Neural cell (in vitro differentiated cells): ENCODE measurements at regions not wholly inside any gene's neighbourhood (a gene's known extent, or its start where the extent isn't known, plus 50 kb on each side); places are given as distances from the start of the nearest gene placed in this dataset.

Source experiments
- H2AFZ ChIP-seq: fragments of 200-600, 300-800 bp; sonication (generic), shearing (Covaris generic); 2 replicates; pipeline ENCODE4 v1.6.0; 2014; ENCODE audit warnings: low read depth, mild to moderate bottlenecking, antibody characterized with exemption, low read length, moderate library complexity
- H3F3A ChIP-seq: fragments of 200-600 bp; shearing (Covaris generic); 2 replicates; pipeline ENCODE4 v1.6.1; 2016; ENCODE audit warnings: mild to moderate bottlenecking, moderate library complexity, mixed read lengths, antibody characterized with exemption, low read length; ENCODE audit not compliant: insufficient read depth, poor library complexity, severe bottlenecking
- H3K27ac ChIP-seq: fragments of 200-600, 300-800 bp; sonication (generic), shearing (Covaris generic); 2 replicates; pipeline ENCODE4 v1.5.1; 2014; ENCODE audit warnings: mild to moderate bottlenecking, low read length, moderate library complexity
- H3K27me3 ChIP-seq: fragments of 300-800, 200-600 bp; sonication (generic), shearing (Covaris generic); 2 replicates; pipeline ENCODE4 v1.6.0; 2014; ENCODE audit warnings: mild to moderate bottlenecking, low read depth, low read length, moderate library complexity; ENCODE audit not compliant: insufficient read depth
- H3K36me3 ChIP-seq: fragments of 300-800, 200-600 bp; sonication (generic), shearing (Covaris generic); 2 replicates; pipeline ENCODE4 v1.5.1; 2014; ENCODE audit warnings: mild to moderate bottlenecking, antibody characterized with exemption, low read length, moderate library complexity; ENCODE audit not compliant: insufficient read depth
- H3K4me2 ChIP-seq: fragments of 300-800, 200-600 bp; sonication (generic), shearing (Covaris generic); 2 replicates; pipeline ENCODE4 v1.6.0; 2014; ENCODE audit warnings: mild to moderate bottlenecking, low read length
- H3K4me3 ChIP-seq: fragments of 300-800, 200-600 bp; sonication (generic), shearing (Covaris generic); 2 replicates; pipeline ENCODE4 v1.5.1; 2014; ENCODE audit warnings: mild to moderate bottlenecking, low read length, moderate library complexity
- H3K79me2 ChIP-seq: fragments of 200-600 bp; shearing (Covaris generic); replicated peaks from 2 replicates; pipeline ENCODE4 v1.6.0; 2014; ENCODE audit warnings: mild to moderate bottlenecking, low read length, moderate library complexity; ENCODE audit not compliant: insufficient read depth
- H3K9ac ChIP-seq: fragments of 300-800, 200-600 bp; sonication (generic), shearing (Covaris generic); 2 replicates; pipeline ENCODE4 v1.6.1; 2016; ENCODE audit warnings: mild to moderate bottlenecking, low read length, mixed read lengths
- H3K9me2 ChIP-seq: fragments of 200-600 bp; shearing (Covaris generic); 2 replicates; pipeline ENCODE4 v1.6.1; 2016; ENCODE audit warnings: mild to moderate bottlenecking, low read length, mixed read lengths; ENCODE audit not compliant: insufficient read depth
- H3K9me3 ChIP-seq: fragments of 200-600, 300-800 bp; sonication (generic), shearing (Covaris generic); 2 replicates; pipeline ENCODE4 v1.6.1; 2016; ENCODE audit warnings: mild to moderate bottlenecking, mixed run types, low read length, moderate library complexity, mixed read lengths
- H4K20me1 ChIP-seq: fragments of 200-600 bp; shearing (Covaris generic); 2 replicates; pipeline ENCODE4 v1.6.1; 2016; ENCODE audit warnings: mild to moderate bottlenecking, mixed run types; ENCODE audit not compliant: insufficient read depth
- CTCF ChIP-seq: fragments of 450-650 bp; IDR thresholded peaks from 2 replicates; pipeline ENCODE4 v1.5.1; 2014; ENCODE audit warnings: antibody characterized with exemption, mild to moderate bottlenecking, moderate library complexity; ENCODE audit not compliant: poor library complexity, severe bottlenecking
- EP300 ChIP-seq: fragments of 450-650 bp; conservative IDR thresholded peaks from 2 replicates; pipeline ENCODE4 v1.6.1; 2014; ENCODE audit warnings: antibody characterized with exemption, mild to moderate bottlenecking, moderate library complexity; ENCODE audit not compliant: poor library complexity, severe bottlenecking
- EZH2 ChIP-seq: fragments of 200-600, 300-800 bp; shearing (Covaris generic), sonication (generic); IDR thresholded peaks from 2 replicates; pipeline ENCODE4 v1.6.1; 2014; ENCODE audit warnings: antibody characterized with exemption, low read length, borderline replicate concordance, mild to moderate bottlenecking; ENCODE audit not compliant: insufficient read depth, poor library complexity, severe bottlenecking
- MXI1 ChIP-seq: fragments of 450-650 bp; conservative IDR thresholded peaks from 2 replicates; pipeline ENCODE4 v1.6.1; 2014; ENCODE audit warnings: antibody characterized with exemption, mild to moderate bottlenecking; ENCODE audit not compliant: poor library complexity, severe bottlenecking
- POLR2AphosphoS5 ChIP-seq: IDR thresholded peaks from 2 replicates; pipeline ENCODE4 v1.6.1; 2012
- RAD21 ChIP-seq: fragments of 450-650 bp; conservative IDR thresholded peaks from 2 replicates; pipeline ENCODE4 v1.6.1; 2014; ENCODE audit warnings: antibody characterized with exemption, mild to moderate bottlenecking, moderate library complexity
- REST ChIP-seq: IDR thresholded peaks from 2 replicates; pipeline ENCODE4 v1.6.1; 2012; ENCODE audit warnings: borderline replicate concordance
- SMC3 ChIP-seq: fragments of 450-650 bp; conservative IDR thresholded peaks from 2 replicates; pipeline ENCODE4 v1.6.1; 2014; ENCODE audit warnings: antibody characterized with exemption, mild to moderate bottlenecking, moderate library complexity; ENCODE audit not compliant: poor library complexity
- TAF1 ChIP-seq: IDR thresholded peaks from 2 replicates; pipeline ENCODE4 v1.6.1; 2012; ENCODE audit warnings: low read depth

DNA sequence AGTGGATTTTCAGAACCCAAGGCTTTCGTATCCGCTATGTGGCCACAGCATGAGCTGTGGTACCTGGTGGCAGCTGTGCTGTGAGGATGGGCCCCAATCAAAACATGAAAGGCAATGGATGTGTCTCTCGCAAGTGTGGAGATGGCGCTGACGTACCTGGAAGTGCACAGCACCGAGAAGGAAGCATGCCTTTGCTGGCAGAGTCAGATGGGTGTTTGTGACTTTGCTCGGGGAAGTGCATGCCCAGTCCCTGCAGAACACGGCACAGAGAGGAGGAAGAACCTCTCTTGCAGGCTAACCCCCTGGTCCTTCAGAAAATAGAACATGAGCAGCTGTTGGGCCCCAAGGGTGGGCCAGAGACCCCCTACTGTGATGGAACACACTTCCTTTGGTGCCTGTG is 654.1 kb upstream of the ZWINT start:
- Histone ChIP-seq H2AFZ (no peak overlapping the region), H3K4me2 (no peak overlapping the region), H4K20me1 (no peaks in the 10 kb centered on the region), H3K4me3 (no peak overlapping the region), H3K27me3 (no peaks in the 10 kb centered on the region), H3K9me3 (no peaks in the 10 kb centered on the region), H3K27ac (no peak overlapping the region), H3K36me3 (no peaks in the 10 kb centered on the region), H3K9me2 (no peaks in the 10 kb centered on the region), H3K9ac (no peak overlapping the region), H3F3A (no peaks in the 10 kb centered on the region), H3K79me2 (no peaks in the 10 kb centered on the region)
- TF ChIP-seq RAD21 (no peak), POLR2AphosphoS5 (no peak)

DNA sequence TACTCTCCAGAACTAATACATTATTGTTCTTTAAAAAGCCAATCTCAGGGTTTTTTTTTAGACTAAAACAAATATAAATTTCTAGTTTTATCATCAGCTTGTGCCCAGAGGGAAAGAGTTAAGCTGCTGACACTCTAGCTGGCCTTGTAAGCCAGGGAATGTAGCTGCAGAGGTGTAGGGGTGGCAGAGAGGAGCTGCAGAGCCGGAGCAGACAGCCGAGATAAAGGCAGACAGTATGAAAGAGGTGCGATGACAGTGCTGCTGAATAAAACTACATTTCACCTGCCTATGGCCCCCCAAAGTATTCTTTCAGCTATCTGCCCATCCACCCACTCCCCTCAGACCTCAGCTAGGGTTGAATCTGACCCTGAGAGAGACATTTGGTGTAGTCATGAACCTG is 653.7 kb upstream of the ZWINT start:
- Histone ChIP-seq H3K27me3 (no peaks in the 10 kb centered on the region), H4K20me1 (no peaks in the 10 kb centered on the region), H3K9ac (no peak overlapping the region), H3K4me2 (no peak overlapping the region), H2AFZ (no peak overlapping the region), H3K9me2 (no peaks in the 10 kb centered on the region), H3K79me2 (no peaks in the 10 kb centered on the region), H3K27ac (no peak overlapping the region), H3K36me3 (no peaks in the 10 kb centered on the region), H3K4me3 (no peak overlapping the region), H3F3A (no peaks in the 10 kb centered on the region), H3K9me3 (no peaks in the 10 kb centered on the region)
- TF ChIP-seq RAD21 (no peak), EZH2 (no peak), MXI1 (no peak), POLR2AphosphoS5 (no peak), CTCF (no peak)

- no peak overlapping the region for H3K27ac ChIP-seq
- H3K27me3 ChIP-seq, result no peaks in the 10 kb centered on the region
- H3K4me2 ChIP-seq, result no peak overlapping the region
- H3K9me2 ChIP-seq, result no peaks in the 10 kb centered on the region
- H3K9me3 ChIP-seq, result no peaks in the 10 kb centered on the region
- no peak for TF ChIP-seq EZH2
- no peak for TF ChIP-seq RAD21
- no peak for TF ChIP-seq POLR2AphosphoS5
- TF ChIP-seq CTCF, result no peak
- TF ChIP-seq REST, result no peak
- no peak for TF ChIP-seq SMC3
- TF ChIP-seq TAF1, result no peak
- TF ChIP-seq MXI1, result no peak
- TF ChIP-seq EP300, result no peak
- no peaks in the 10 kb centered on the region for H3K79me2 ChIP-seq
- no peaks in the 10 kb centered on the region for H3F3A ChIP-seq
- no peak overlapping the region for H2AFZ ChIP-seq
- H3K9ac ChIP-seq, result no peak overlapping the region
- no peaks in the 10 kb centered on the region for H4K20me1 ChIP-seq
- no peak overlapping the region for H3K4me3 ChIP-seq
- H3K36me3 ChIP-seq, result no peaks in the 10 kb centered on the region
These were observed 647.1 kb upstream of the ZWINT start for GRCh38 chr10:57008189-57008588.
